ENCODE measurements at regions not wholly inside any gene's neighbourhood (a gene's known extent, or its start where the extent isn't known, plus 50 kb on each side); places are given as distances from the start of the nearest gene placed in this dataset.
A peak's percentile ranks its signal among the peaks of the same experiment; 100 is the strongest.
"Not testable (repeated sequence)": the region's sequence is repeated elsewhere in the genome, so short reads cannot be mapped to it uniquely, and the experiment has no call there.

- DNase-seq (ENCODE audit: low spot score in 2 of 2): no peak
- no peak overlapping the region for H3K27ac ChIP-seq
- no peaks in the 10 kb centered on the region for H3K4me1 ChIP-seq
- TF ChIP-seq CTCF (IDR thresholded peaks at IDR 0.05): no peak
- no peak for TF ChIP-seq POLR2A (IDR thresholded peaks at IDR 0.05)
- TF ChIP-seq POLR2AphosphoS5 (IDR thresholded peaks at IDR 0.05): no peak
- no peak for TF ChIP-seq EP300 (IDR thresholded peaks at IDR 0.05)
- no peaks in the 10 kb centered on the region for H3K27me3 ChIP-seq
- 80% methylated on average over 2 of the region's 2 CpGs for WGBS
- H3K9me3 ChIP-seq: peaks cover 7% of the 10 kb centered on the region
- H3K4me3 ChIP-seq: no peak overlapping the region
- H3K36me3 ChIP-seq: no peaks in the 10 kb centered on the region
Observed at GRCh38 chr4:77263247-77263646, 106.2 kb downstream of the CCNG2 start.

GRCh38 chr4:77263976-77264375, 107.0 kb downstream of the CCNG2 start:
- 35% methylated on average over 4 of the region's 4 CpGs for WGBS
- DNase-seq (ENCODE audit: low spot score in 2 of 2); H3K27me3 ChIP-seq: not testable (repeated sequence)

GRCh38 chr4:77264826-77265225, 107.8 kb downstream of the CCNG2 start:
- Histone ChIP-seq H3K27ac (no peak overlapping the region), H3K4me3 (no peak overlapping the region), H3K4me1 (no peaks in the 10 kb centered on the region), H3K36me3 (no peaks in the 10 kb centered on the region), H3K27me3 (no peaks in the 10 kb centered on the region), H3K9me3 (peaks cover 7% of the 10 kb centered on the region)
- 66% methylated on average over 2 of the region's 2 CpGs for WGBS
- no peak for TF ChIP-seq EP300 (IDR thresholded peaks at IDR 0.05)
- DNase-seq (ENCODE audit: low spot score in 2 of 2): no peak

More at GRCh38 chr4:77263976-77264375, 107.0 kb downstream of the CCNG2 start:
- not testable (repeated sequence) for H3K27ac ChIP-seq, H3K9me3 ChIP-seq, H3K4me3 ChIP-seq, H3K36me3 ChIP-seq, H3K4me1 ChIP-seq

- Histone ChIP-seq H3K4me3 (no peak overlapping the region), H3K9me3 (peaks cover 7% of the 10 kb centered on the region), H3K27ac (no peak overlapping the region), H3K36me3 (no peaks in the 10 kb centered on the region), H3K27me3 (no peaks in the 10 kb centered on the region), H3K4me1 (no peaks in the 10 kb centered on the region)
- WGBS: 57% methylated on average over 2 of the region's 2 CpGs
- DNase-seq (ENCODE audit: low spot score in 2 of 2): no peak
- TF ChIP-seq POLR2A (IDR thresholded peaks at IDR 0.05) (no peak), POLR2AphosphoS5 (IDR thresholded peaks at IDR 0.05) (no peak), EP300 (IDR thresholded peaks at IDR 0.05) (no peak), CTCF (IDR thresholded peaks at IDR 0.05) (no peak)
Observed at GRCh38 chr4:77268108-77268507, 111.1 kb downstream of the CCNG2 start.

- H3K27me3 ChIP-seq: no peaks in the 10 kb centered on the region
- H3K4me3 ChIP-seq: no peak overlapping the region
- DNase-seq (ENCODE audit: low spot score in 2 of 2): no peak
- no peak overlapping the region for H3K27ac ChIP-seq
- 69% methylated on average over 1 of the region's 1 CpG for WGBS
- no peaks in the 10 kb centered on the region for H3K4me1 ChIP-seq
- TF ChIP-seq POLR2AphosphoS5 (IDR thresholded peaks at IDR 0.05): no peak
- no peak for TF ChIP-seq CTCF (IDR thresholded peaks at IDR 0.05)
- no peak for TF ChIP-seq POLR2A (IDR thresholded peaks at IDR 0.05)
- no peak for TF ChIP-seq EP300 (IDR thresholded peaks at IDR 0.05)
- peaks cover 3% of the 10 kb centered on the region for H3K9me3 ChIP-seq
- H3K36me3 ChIP-seq: no peaks in the 10 kb centered on the region
Observed at GRCh38 chr4:77269505-77269904, 112.5 kb downstream of the CCNG2 start.

- H3K27me3 ChIP-seq: no peaks in the 10 kb centered on the region
- WGBS: 50% methylated on average over 2 of the region's 2 CpGs
- H3K36me3 ChIP-seq: no peaks in the 10 kb centered on the region
- H3K27ac ChIP-seq: peak overlapping the region; percentile 22
- no peaks in the 10 kb centered on the region for H3K9me3 ChIP-seq
- no peaks in the 10 kb centered on the region for H3K4me1 ChIP-seq
- TF ChIP-seq POLR2A (IDR thresholded peaks at IDR 0.05): no peak
- no peak for TF ChIP-seq CTCF (IDR thresholded peaks at IDR 0.05)
- TF ChIP-seq EP300 (IDR thresholded peaks at IDR 0.05): no peak
- TF ChIP-seq POLR2AphosphoS5 (IDR thresholded peaks at IDR 0.05): no peak
- H3K4me3 ChIP-seq: no peak overlapping the region
- no peak for DNase-seq (ENCODE audit: low spot score in 2 of 2)
Observed at GRCh38 chr4:77273412-77273811, 116.4 kb downstream of the CCNG2 start.
